Karpas-422 (cell line): ENCODE measurements at regions not wholly inside any gene's neighbourhood (a gene's known extent, or its start where the extent isn't known, plus 50 kb on each side); places are given as distances from the start of the nearest gene placed in this dataset.

ENCODE experiments used
- DNase-seq: peaks from one replicate; pipeline ENCODE4 v3.0.0-alpha.2; 2015
- H2AFZ ChIP-seq: fragments of 200-600 bp; sonication (generic); 2 replicates; pipeline ENCODE4 v1.6.1; 2014; ENCODE audit warnings: antibody characterized with exemption, low read length, mixed read lengths
- H3K27ac ChIP-seq: fragments of 200-600 bp; sonication (generic); 2 replicates; pipeline ENCODE4 v1.5.1; 2014; ENCODE audit warnings: mild to moderate bottlenecking, low read length, moderate library complexity
- H3K27me3 ChIP-seq: fragments of 200-600 bp; sonication (generic); 2 replicates; pipeline ENCODE4 v1.6.1; 2014; ENCODE audit warnings: low read length, mixed read lengths
- H3K36me3 ChIP-seq: fragments of 200-600 bp; sonication (generic); 2 replicates; pipeline ENCODE4 v1.6.1; 2014; ENCODE audit warnings: low read length, mixed read lengths; ENCODE audit not compliant: insufficient read depth
- H3K4me1 ChIP-seq: fragments of 200-600 bp; sonication (generic); 2 replicates; pipeline ENCODE4 v1.6.1; 2014; ENCODE audit warnings: mild to moderate bottlenecking, low read length, mixed read lengths
- H3K4me2 ChIP-seq: fragments of 200-600 bp; sonication (generic); 2 replicates; pipeline ENCODE4 v1.6.1; 2014; ENCODE audit warnings: low read length, low read depth, mild to moderate bottlenecking; ENCODE audit not compliant: poor library complexity, severe bottlenecking
- H3K4me3 ChIP-seq: fragments of 200-600 bp; sonication (generic); 2 replicates; pipeline ENCODE4 v1.5.1; 2014; ENCODE audit warnings: mild to moderate bottlenecking, antibody characterized with exemption, low read length, mixed read lengths
- H3K79me2 ChIP-seq: fragments of 200-600 bp; sonication (generic); 2 replicates; pipeline ENCODE4 v1.6.1; 2014; ENCODE audit warnings: mild to moderate bottlenecking, low read length, mixed read lengths
- H3K9ac ChIP-seq: fragments of 200-600 bp; sonication (generic); 2 replicates; pipeline ENCODE4 v1.6.0; 2014; ENCODE audit warnings: low read length
- H3K9me2 ChIP-seq: fragments of 200-600 bp; sonication (generic), shearing (Covaris generic); replicated peaks from 2 replicates; pipeline ENCODE4 v1.6.0; 2014; ENCODE audit warnings: mild to moderate bottlenecking, low read length, moderate library complexity; ENCODE audit not compliant: insufficient read depth
- H3K9me3 ChIP-seq: fragments of 300-700, 200-600 bp; sonication (generic); 2 replicates; pipeline ENCODE4 v1.6.1; 2014; ENCODE audit warnings: low read length, mixed read lengths
- H4K20me1 ChIP-seq: fragments of 200-600 bp; sonication (generic); 2 replicates; pipeline ENCODE4 v1.6.1; 2014; ENCODE audit warnings: mild to moderate bottlenecking, antibody characterized with exemption, low read length, low read depth; ENCODE audit not compliant: insufficient read depth

DNA sequence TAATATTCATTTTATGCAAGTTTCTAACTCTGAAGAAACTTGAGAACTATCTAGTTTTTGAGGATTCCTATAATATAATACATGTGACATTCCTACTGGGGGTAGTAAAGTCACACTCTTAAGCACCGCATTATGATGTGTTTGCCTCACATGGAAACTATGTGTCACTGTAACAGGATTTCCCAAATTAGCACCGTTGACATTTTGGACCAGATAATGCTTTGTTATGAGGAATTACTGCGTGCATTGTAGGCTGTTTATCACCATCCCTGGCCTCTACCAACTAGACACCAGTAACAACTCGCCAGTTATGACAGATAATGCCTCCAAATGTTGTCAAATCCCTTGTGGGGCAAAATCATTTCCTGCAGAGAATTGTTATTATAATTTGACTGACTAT, 267.8 kb downstream of the RAP2B start:
- Histone ChIP-seq H3K4me1 (no peaks in the 10 kb centered on the region), H2AFZ (no peak overlapping the region), H3K4me3 (no peak overlapping the region), H3K9ac (no peak overlapping the region), H3K36me3 (no peaks in the 10 kb centered on the region), H4K20me1 (no peaks in the 10 kb centered on the region), H3K27me3 (no peaks in the 10 kb centered on the region), H3K79me2 (no peaks in the 10 kb centered on the region), H3K4me2 (no peak overlapping the region), H3K27ac (no peak overlapping the region), H3K9me3 (peaks cover 7% of the 10 kb centered on the region; the same call in 1 of the 2 replicates), H3K9me2 (no peaks in the 10 kb centered on the region)
- DNase-seq, result no peak

DNA sequence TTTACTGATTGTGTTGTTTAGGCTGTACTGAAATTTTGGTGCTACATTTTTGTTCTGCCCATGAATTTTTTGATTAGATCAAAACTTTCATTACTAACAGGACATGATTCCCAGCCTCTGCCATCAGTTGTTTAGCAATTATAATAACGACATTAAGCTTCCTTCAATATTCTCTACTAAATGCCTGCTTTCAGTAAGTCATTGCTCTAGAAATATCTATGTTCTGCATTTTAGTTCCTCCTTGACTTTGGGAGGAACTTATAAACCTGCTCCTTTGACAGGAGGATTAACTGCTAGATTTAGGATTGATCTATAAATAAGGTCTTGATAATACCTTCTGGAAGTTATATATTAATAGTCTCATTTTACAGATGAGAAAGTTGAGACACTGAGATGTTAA, 269.1 kb downstream of the RAP2B start:
- Histone ChIP-seq H3K79me2 (no peaks in the 10 kb centered on the region), H3K27ac (no peak overlapping the region), H3K4me1 (no peaks in the 10 kb centered on the region), H2AFZ (no peak overlapping the region), H3K36me3 (no peaks in the 10 kb centered on the region), H3K9ac (no peak overlapping the region), H4K20me1 (no peaks in the 10 kb centered on the region), H3K4me3 (no peak overlapping the region), H3K27me3 (no peaks in the 10 kb centered on the region), H3K4me2 (no peak overlapping the region), H3K9me2 (no peaks in the 10 kb centered on the region), H3K9me3 (peaks cover 7% of the 10 kb centered on the region)
- DNase-seq, result no peak

DNA sequence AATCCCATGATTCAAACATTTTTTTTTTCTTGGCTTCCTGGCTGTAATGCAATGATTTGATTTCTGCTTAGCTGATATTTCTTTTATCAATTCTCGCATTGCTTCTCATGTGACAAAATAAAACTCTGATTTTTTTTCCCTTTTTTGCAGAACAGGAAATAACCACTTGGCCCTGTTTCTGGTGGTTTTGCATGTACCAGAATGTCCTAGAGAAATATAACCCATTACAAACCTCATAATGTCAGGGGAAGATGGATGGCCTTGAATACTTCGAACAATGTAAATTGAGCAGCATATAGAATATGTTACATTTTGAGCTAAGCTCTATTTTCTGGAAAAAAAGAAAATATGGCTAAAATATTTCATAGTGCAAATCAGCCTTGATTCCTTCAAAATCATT, 275.6 kb downstream of the RAP2B start:
- Histone ChIP-seq H4K20me1 (no peaks in the 10 kb centered on the region), H3K27me3 (no peaks in the 10 kb centered on the region), H3K4me3 (no peak overlapping the region), H3K4me1 (no peaks in the 10 kb centered on the region), H3K27ac (no peak overlapping the region), H3K79me2 (no peaks in the 10 kb centered on the region), H3K36me3 (no peaks in the 10 kb centered on the region), H3K4me2 (no peak overlapping the region), H3K9ac (no peak overlapping the region), H3K9me3 (peaks cover 9% of the 10 kb centered on the region), H3K9me2 (no peaks in the 10 kb centered on the region), H2AFZ (no peak overlapping the region)
- DNase-seq, result no peak

DNA sequence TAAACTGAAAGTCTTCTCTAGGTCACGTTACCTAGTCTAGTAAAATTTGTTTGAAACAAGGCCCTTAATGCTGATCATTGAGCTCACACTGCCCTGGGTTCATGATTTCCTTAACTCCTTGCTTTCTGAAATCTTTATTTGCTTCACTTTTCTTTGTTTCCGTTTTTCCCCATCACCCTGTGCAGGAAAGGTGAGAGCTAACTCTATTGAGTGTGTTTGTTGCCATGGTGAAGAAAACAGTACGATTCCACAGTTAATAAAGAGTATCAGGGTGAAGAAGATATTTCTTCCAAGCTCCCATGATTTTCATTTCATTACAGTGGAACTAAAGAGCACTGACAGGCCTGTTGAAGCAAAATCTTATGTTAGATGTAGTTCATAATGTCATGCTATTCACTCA, 276.2 kb downstream of the RAP2B start:
- Histone ChIP-seq H3K9me2 (no peaks in the 10 kb centered on the region), H2AFZ (no peak overlapping the region), H3K27ac (no peak overlapping the region), H3K27me3 (no peaks in the 10 kb centered on the region), H4K20me1 (no peaks in the 10 kb centered on the region), H3K36me3 (no peaks in the 10 kb centered on the region), H3K9me3 (peaks cover 9% of the 10 kb centered on the region), H3K4me2 (no peak overlapping the region), H3K4me1 (no peaks in the 10 kb centered on the region), H3K4me3 (no peak overlapping the region), H3K9ac (no peak overlapping the region), H3K79me2 (no peaks in the 10 kb centered on the region)
- no peak for DNase-seq

DNA sequence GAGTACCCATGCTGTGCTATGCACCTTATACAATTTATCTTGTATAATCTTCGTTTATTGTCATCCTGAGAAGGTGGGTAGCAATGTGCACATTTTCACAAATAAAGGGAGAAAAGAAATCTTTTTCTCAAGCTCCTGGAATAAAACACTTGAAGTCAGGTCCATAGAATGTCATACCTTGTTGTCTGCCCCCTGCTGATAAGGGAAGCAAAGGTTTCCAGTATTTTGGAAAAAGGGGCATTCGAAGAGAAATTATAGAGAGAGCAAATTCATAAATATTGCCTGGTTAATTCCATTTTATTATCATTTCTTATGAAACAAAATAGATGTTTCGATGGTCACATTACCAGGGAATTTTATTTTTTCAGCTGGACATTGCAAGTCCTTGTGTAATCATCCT, 277.8 kb downstream of the RAP2B start:
- no peak for DNase-seq
- Histone ChIP-seq H3K4me2 (no peak overlapping the region), H2AFZ (no peak overlapping the region), H3K9me3 (peaks cover 9% of the 10 kb centered on the region), H3K27me3 (no peaks in the 10 kb centered on the region), H4K20me1 (no peaks in the 10 kb centered on the region), H3K4me3 (no peak overlapping the region), H3K9me2 (no peaks in the 10 kb centered on the region), H3K36me3 (no peaks in the 10 kb centered on the region), H3K9ac (no peak overlapping the region), H3K27ac (no peak overlapping the region), H3K4me1 (no peaks in the 10 kb centered on the region), H3K79me2 (no peaks in the 10 kb centered on the region)

DNA sequence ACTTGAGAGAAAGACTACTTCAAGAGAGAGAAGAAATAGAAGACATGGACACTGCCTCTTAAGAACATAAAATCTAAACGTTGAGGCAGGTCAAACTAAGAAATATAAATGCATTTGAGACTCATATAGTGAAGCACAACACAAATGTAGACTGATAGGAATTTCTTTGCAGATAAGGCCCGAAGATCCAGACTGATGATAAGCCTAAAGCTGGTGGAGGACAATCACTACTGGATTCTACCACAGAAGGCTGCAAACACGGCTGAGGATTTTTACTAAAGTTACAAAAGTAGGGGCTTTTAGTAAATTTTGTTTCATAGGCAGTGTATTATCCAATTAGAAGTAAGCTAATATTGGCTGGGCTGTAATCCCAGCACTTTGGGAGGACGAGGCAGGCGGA, 278.3 kb downstream of the RAP2B start:
- Histone ChIP-seq H3K4me1 (no peaks in the 10 kb centered on the region), H2AFZ (no peak overlapping the region)
- no peak for DNase-seq

DNA sequence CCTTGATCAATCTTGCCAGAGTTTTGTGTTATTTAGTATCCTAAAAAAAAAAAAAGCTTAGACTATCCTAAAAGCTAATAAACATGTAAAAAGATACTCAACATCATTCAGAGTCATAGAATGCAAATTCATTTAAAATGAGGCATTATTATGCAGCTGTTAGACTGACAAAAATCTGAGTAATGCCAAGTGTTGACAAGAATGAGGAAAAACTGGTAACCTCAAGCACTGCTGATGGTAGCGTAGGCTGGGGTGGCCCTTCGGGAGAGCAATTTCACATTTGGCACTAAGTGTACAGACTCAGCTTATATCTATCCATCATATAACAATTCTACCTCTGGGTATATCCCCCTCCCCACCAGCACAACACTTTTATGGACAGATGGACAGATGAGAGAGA, 280.4 kb downstream of the RAP2B start:
- DNase-seq, result no peak
- H2AFZ ChIP-seq, result no peak overlapping the region
- no peaks in the 10 kb centered on the region for H3K27me3 ChIP-seq
- no peak overlapping the region for H3K4me2 ChIP-seq
- peaks cover 9% of the 10 kb centered on the region for H3K9me3 ChIP-seq
- no peak overlapping the region for H3K9ac ChIP-seq
- no peak overlapping the region for H3K27ac ChIP-seq
- H3K4me3 ChIP-seq, result no peak overlapping the region
- H3K79me2 ChIP-seq, result no peaks in the 10 kb centered on the region
- no peaks in the 10 kb centered on the region for H3K4me1 ChIP-seq
- H3K36me3 ChIP-seq, result no peaks in the 10 kb centered on the region
- no peaks in the 10 kb centered on the region for H4K20me1 ChIP-seq
- H3K9me2 ChIP-seq, result no peaks in the 10 kb centered on the region

More for the DNA sequence above, 278.3 kb downstream of the RAP2B start:
- no peaks in the 10 kb centered on the region for H3K36me3 ChIP-seq
- H3K9me3 ChIP-seq, result peaks cover 9% of the 10 kb centered on the region
- H3K9ac ChIP-seq, result no peak overlapping the region
- H3K79me2 ChIP-seq, result no peaks in the 10 kb centered on the region
- H4K20me1 ChIP-seq, result no peaks in the 10 kb centered on the region
- no peaks in the 10 kb centered on the region for H3K9me2 ChIP-seq
- no peak overlapping the region for H3K4me2 ChIP-seq
- H3K4me3 ChIP-seq, result no peak overlapping the region
- no peaks in the 10 kb centered on the region for H3K27me3 ChIP-seq
- H3K27ac ChIP-seq, result no peak overlapping the region

DNA sequence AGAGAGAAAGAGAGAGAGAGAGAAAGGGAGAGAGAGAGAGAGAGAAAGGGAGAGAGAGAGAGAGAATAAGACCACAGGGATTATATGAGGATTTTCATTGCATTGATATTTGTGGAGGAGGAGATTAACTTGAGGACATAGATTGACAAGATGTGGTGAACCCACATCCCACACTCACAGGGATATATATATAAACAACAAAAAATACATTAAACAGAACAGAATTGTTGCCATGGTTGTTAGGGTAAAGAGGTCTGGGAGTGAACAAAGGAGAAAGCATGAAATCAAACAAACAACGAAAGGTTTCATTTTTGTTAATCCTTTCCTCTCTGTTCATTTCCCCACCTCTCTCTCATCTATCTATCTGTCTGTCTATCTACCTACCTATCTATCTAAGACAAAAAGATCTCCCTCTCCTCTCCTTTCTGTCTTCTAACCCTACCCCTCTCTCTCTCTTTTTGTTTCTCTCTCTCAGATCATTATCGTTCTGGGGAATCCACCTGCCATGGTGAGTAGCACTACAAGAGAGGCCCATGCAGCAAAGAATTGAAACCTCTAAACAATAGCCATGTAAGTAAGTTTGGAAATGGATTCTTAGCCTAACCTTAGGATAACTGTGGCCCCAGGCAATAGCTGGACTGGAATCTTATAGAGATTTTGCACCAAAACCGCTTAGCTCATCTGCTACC, 280.9 kb downstream of the RAP2B start:
- Histone ChIP-seq H3K27ac (no peak overlapping the region), H3K9me3 (peaks cover 8% of the 10 kb centered on the region), H3K36me3 (no peaks in the 10 kb centered on the region), H2AFZ (no peak overlapping the region), H3K9ac (no peak overlapping the region), H3K4me3 (no peak overlapping the region), H3K4me1 (no peaks in the 10 kb centered on the region), H3K4me2 (no peak overlapping the region), H3K79me2 (no peaks in the 10 kb centered on the region), H4K20me1 (no peaks in the 10 kb centered on the region), H3K9me2 (no peaks in the 10 kb centered on the region), H3K27me3 (no peaks in the 10 kb centered on the region)
- DNase-seq, result no peak
